ENCODE measurements at regions not wholly inside any gene's neighbourhood (a gene's known extent, or its start where the extent isn't known, plus 50 kb on each side); places are given as distances from the start of the nearest gene placed in this dataset.

DNA sequence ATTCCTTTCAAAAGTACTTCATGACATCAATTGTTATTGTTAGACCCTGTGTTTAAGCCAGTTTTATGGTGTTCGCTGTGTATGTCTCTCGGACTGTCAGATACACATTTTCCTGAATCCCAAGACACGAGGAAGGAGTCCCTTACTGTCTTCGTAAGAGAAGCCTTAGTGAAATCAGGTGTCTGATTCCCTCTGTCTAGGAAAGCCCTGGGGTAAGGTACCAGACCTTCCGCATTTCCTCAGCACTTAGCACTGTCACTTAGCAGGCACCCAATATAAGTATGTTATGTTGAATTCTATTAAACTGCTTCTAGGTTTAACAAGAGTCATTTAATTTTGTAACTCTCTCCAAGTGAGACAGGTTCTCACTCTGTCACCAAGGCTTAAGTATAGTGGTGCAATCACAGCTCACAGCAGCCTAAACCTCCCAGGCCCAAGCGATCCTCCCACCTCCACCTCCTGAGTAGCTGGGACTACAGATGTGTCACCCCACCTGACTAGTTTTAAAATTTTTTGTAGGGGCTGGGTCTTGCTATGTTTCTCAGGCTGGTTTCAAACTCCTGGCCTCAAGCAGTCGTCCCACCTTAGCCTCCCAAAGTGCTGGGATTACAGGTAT is 111.0 kb downstream of the BBS10 start:
- TF ChIP-seq, protein P1, sequence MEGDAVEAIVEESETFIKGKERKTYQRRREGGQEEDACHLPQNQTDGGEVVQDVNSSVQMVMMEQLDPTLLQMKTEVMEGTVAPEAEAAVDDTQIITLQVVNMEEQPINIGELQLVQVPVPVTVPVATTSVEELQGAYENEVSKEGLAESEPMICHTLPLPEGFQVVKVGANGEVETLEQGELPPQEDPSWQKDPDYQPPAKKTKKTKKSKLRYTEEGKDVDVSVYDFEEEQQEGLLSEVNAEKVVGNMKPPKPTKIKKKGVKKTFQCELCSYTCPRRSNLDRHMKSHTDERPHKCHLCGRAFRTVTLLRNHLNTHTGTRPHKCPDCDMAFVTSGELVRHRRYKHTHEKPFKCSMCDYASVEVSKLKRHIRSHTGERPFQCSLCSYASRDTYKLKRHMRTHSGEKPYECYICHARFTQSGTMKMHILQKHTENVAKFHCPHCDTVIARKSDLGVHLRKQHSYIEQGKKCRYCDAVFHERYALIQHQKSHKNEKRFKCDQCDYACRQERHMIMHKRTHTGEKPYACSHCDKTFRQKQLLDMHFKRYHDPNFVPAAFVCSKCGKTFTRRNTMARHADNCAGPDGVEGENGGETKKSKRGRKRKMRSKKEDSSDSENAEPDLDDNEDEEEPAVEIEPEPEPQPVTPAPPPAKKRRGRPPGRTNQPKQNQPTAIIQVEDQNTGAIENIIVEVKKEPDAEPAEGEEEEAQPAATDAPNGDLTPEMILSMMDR (IDR thresholded peaks at IDR 0.05; ENCODE audit: low read depth, low read length, poor library complexity, severe bottlenecking), result no peak
- TF ChIP-seq EZH2phosphoT487 (IDR thresholded peaks at IDR 0.05; ENCODE audit: borderline replicate concordance, low read length), result no peak
